ENCODE measurements at regions not wholly inside any gene's neighbourhood (a gene's known extent, or its start where the extent isn't known, plus 50 kb on each side); places are given as distances from the start of the nearest gene placed in this dataset.

- TF ChIP-seq CEBPB (IDR thresholded peaks at IDR 0.05): no peak
- no peak for TF ChIP-seq TAF1 (IDR thresholded peaks at IDR 0.05; ENCODE audit: low read depth)
- TF ChIP-seq EP300 (IDR thresholded peaks at IDR 0.05; ENCODE audit: borderline replicate concordance): no peak
- TF ChIP-seq TCF12 (IDR thresholded peaks at IDR 0.05; ENCODE audit: low read depth): no peak
- TF ChIP-seq CREB1 (IDR thresholded peaks at IDR 0.05; ENCODE audit: low read depth): no peak
- no peak for TF ChIP-seq NFIC (IDR thresholded peaks at IDR 0.05)
- TF ChIP-seq EGR1 (IDR thresholded peaks at IDR 0.05): no peak
- no peak for TF ChIP-seq YY1 (IDR thresholded peaks at IDR 0.05; ENCODE audit: low read depth)
- TF ChIP-seq, protein P1, sequence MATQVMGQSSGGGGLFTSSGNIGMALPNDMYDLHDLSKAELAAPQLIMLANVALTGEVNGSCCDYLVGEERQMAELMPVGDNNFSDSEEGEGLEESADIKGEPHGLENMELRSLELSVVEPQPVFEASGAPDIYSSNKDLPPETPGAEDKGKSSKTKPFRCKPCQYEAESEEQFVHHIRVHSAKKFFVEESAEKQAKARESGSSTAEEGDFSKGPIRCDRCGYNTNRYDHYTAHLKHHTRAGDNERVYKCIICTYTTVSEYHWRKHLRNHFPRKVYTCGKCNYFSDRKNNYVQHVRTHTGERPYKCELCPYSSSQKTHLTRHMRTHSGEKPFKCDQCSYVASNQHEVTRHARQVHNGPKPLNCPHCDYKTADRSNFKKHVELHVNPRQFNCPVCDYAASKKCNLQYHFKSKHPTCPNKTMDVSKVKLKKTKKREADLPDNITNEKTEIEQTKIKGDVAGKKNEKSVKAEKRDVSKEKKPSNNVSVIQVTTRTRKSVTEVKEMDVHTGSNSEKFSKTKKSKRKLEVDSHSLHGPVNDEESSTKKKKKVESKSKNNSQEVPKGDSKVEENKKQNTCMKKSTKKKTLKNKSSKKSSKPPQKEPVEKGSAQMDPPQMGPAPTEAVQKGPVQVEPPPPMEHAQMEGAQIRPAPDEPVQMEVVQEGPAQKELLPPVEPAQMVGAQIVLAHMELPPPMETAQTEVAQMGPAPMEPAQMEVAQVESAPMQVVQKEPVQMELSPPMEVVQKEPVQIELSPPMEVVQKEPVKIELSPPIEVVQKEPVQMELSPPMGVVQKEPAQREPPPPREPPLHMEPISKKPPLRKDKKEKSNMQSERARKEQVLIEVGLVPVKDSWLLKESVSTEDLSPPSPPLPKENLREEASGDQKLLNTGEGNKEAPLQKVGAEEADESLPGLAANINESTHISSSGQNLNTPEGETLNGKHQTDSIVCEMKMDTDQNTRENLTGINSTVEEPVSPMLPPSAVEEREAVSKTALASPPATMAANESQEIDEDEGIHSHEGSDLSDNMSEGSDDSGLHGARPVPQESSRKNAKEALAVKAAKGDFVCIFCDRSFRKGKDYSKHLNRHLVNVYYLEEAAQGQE (IDR thresholded peaks at IDR 0.05; ENCODE audit: low read depth): no peak
- no peak for TF ChIP-seq TEAD4 (IDR thresholded peaks at IDR 0.05)
- no peak for TF ChIP-seq FOXM1 (IDR thresholded peaks at IDR 0.05; ENCODE audit: borderline replicate concordance, low read depth)
- no peak for TF ChIP-seq ZBTB7A (IDR thresholded peaks at IDR 0.05; ENCODE audit: low read depth)
- TF ChIP-seq MAX (IDR thresholded peaks at IDR 0.05): no peak
These were observed 1030.5 kb upstream of the CELF2 start for GRCh38 chr10:9987197-9987596.

- TF ChIP-seq EP300 (IDR thresholded peaks at IDR 0.05; ENCODE audit: borderline replicate concordance): no peak
- no peak for TF ChIP-seq CREB1 (IDR thresholded peaks at IDR 0.05; ENCODE audit: low read depth)
- no peak for TF ChIP-seq YY1 (IDR thresholded peaks at IDR 0.05; ENCODE audit: low read depth)
- no peak for TF ChIP-seq ZBTB7A (IDR thresholded peaks at IDR 0.05; ENCODE audit: low read depth)
- no peak for TF ChIP-seq NFIC (IDR thresholded peaks at IDR 0.05)
- no peak for TF ChIP-seq TAF1 (IDR thresholded peaks at IDR 0.05; ENCODE audit: low read depth)
- TF ChIP-seq TCF12 (IDR thresholded peaks at IDR 0.05; ENCODE audit: low read depth): no peak
- no peak for TF ChIP-seq MAX (IDR thresholded peaks at IDR 0.05)
These were observed 1025.0 kb upstream of the CELF2 start for GRCh38 chr10:9992661-9993060.

DNA sequence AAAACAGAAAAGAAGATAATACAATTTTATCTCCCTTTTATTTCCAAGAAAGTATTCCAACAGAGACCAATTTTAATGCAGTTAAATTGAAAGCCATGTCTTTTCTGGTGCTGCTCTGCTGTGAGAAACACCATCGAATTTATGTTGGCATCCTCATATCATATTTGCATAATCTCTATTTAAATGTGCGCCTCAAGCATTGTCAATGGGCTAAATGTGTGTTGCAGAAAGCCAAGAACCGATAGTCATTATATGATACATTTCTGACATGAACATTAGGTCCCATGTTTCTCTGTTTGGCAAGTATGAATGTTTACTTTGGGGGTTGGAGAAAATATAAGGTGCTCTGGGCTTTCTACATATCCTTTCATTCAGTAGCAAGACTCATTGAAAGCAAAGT is 1023.5 kb upstream of the CELF2 start:
- no peak for TF ChIP-seq EP300 (IDR thresholded peaks at IDR 0.05; ENCODE audit: borderline replicate concordance)
- TF ChIP-seq RAD21 (IDR thresholded peaks at IDR 0.05; ENCODE audit: low read depth): no peak
- TF ChIP-seq YY1 (IDR thresholded peaks at IDR 0.05; ENCODE audit: low read depth): no peak
- TF ChIP-seq USF1 (IDR thresholded peaks at IDR 0.05): no peak
- no peak for TF ChIP-seq TEAD4 (IDR thresholded peaks at IDR 0.05)
- TF ChIP-seq NFIC (IDR thresholded peaks at IDR 0.05): no peak
- no peak for TF ChIP-seq ZBTB7A (IDR thresholded peaks at IDR 0.05; ENCODE audit: low read depth)
- no peak for TF ChIP-seq TAF1 (IDR thresholded peaks at IDR 0.05; ENCODE audit: low read depth)
- no peak for TF ChIP-seq CEBPB (IDR thresholded peaks at IDR 0.05)
- no peak for TF ChIP-seq MAX (IDR thresholded peaks at IDR 0.05)
- TF ChIP-seq CREB1 (IDR thresholded peaks at IDR 0.05; ENCODE audit: low read depth): no peak
- TF ChIP-seq, protein P1 (IDR thresholded peaks at IDR 0.05; ENCODE audit: low read depth): no peak
- no peak for TF ChIP-seq FOXM1 (IDR thresholded peaks at IDR 0.05; ENCODE audit: borderline replicate concordance, low read depth)
- TF ChIP-seq EGR1 (IDR thresholded peaks at IDR 0.05): no peak
- no peak for TF ChIP-seq TCF12 (IDR thresholded peaks at IDR 0.05; ENCODE audit: low read depth)

DNA sequence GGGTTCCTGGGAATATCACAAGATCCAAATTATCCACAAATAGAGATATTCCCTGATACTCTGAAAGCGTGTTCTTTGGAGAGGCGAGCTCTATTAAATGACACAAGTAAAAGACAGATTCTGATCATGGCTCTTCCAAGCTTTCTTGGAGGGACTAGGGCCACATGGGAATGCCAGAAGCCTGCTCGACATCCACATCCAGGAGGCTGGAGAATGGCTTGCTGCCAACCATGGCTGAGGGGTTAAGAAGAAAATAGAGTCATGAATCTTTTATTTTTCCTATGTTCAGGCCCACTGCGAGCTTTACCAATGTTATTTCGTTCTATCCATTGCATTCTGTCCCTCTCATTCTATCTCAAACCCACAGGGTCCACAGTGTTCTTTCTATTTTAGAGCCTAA is 1018.0 kb upstream of the CELF2 start:
- TF ChIP-seq YY1 (IDR thresholded peaks at IDR 0.05; ENCODE audit: low read depth): no peak
- TF ChIP-seq, protein P1 (IDR thresholded peaks at IDR 0.05; ENCODE audit: low read depth): no peak

GRCh38 chr10:10007957-10008356 is 1009.7 kb upstream of the CELF2 start:
- no peak for TF ChIP-seq EP300 (IDR thresholded peaks at IDR 0.05; ENCODE audit: borderline replicate concordance)
- no peak for TF ChIP-seq TCF12 (IDR thresholded peaks at IDR 0.05; ENCODE audit: low read depth)
- TF ChIP-seq RAD21 (IDR thresholded peaks at IDR 0.05; ENCODE audit: low read depth): no peak
- TF ChIP-seq ZBTB7A (IDR thresholded peaks at IDR 0.05; ENCODE audit: low read depth): no peak
- no peak for TF ChIP-seq MAX (IDR thresholded peaks at IDR 0.05)
- no peak for TF ChIP-seq EGR1 (IDR thresholded peaks at IDR 0.05)
